HG03442 (cell line): ENCODE measurements at regions not wholly inside any gene's neighbourhood (a gene's known extent, or its start where the extent isn't known, plus 50 kb on each side); places are given as distances from the start of the nearest gene placed in this dataset.
"Not testable (repeated sequence)": the region's sequence is repeated elsewhere in the genome, so short reads cannot be mapped to it uniquely, and the experiment has no call there.

Source experiments
- ATAC-seq: cut with Tn5 transposase; IDR thresholded peaks from one replicate; pipeline ENCODE4 v1.9.1; 2021; ENCODE audit warnings: mild to moderate bottlenecking, moderate library complexity; ENCODE audit not compliant: unreplicated experiment

- ATAC-seq: no peak
Observed at GRCh38 chrX:45622042-45622423, 421.4 kb upstream of the DIPK2B start.

- ATAC-seq: no peak
Observed at GRCh38 chrX:45621376-45622041, 420.8 kb upstream of the DIPK2B start.

GRCh38 chrX:45619290-45619689 lies 418.6 kb upstream of the DIPK2B start:
- no peak for ATAC-seq

- ATAC-seq: not testable (repeated sequence)
Observed at GRCh38 chrX:45615591-45615990, 414.9 kb upstream of the DIPK2B start.

GRCh38 chrX:45614853-45615252 lies 414.2 kb upstream of the DIPK2B start:
- no peak for ATAC-seq

GRCh38 chrX:45602151-45602550 lies 401.5 kb upstream of the DIPK2B start:
- ATAC-seq: no peak

GRCh38 chrX:45601052-45601451 lies 400.4 kb upstream of the DIPK2B start:
- ATAC-seq: no peak

- no peak for ATAC-seq
Observed at GRCh38 chrX:45598861-45599260, 398.2 kb upstream of the DIPK2B start.

- no peak for ATAC-seq
Observed at GRCh38 chrX:45596188-45596808, 395.6 kb upstream of the DIPK2B start.

GRCh38 chrX:45592101-45592500 lies 391.4 kb upstream of the DIPK2B start:
- ATAC-seq: no peak

- ATAC-seq: no peak
Observed at GRCh38 chrX:45591650-45592049, 391.0 kb upstream of the DIPK2B start.

GRCh38 chrX:45584717-45585116 lies 384.0 kb upstream of the DIPK2B start:
- no peak for ATAC-seq

- no peak for ATAC-seq
Observed at GRCh38 chrX:45577361-45577760, 376.7 kb upstream of the DIPK2B start.

GRCh38 chrX:45571453-45571852 lies 370.8 kb upstream of the DIPK2B start:
- no peak for ATAC-seq

GRCh38 chrX:45566456-45566855 lies 365.8 kb upstream of the DIPK2B start:
- ATAC-seq: no peak

GRCh38 chrX:45557387-45557786 lies 356.7 kb upstream of the DIPK2B start:
- ATAC-seq: no peak

- ATAC-seq: no peak
Observed at GRCh38 chrX:45554736-45555135, 354.1 kb upstream of the DIPK2B start.

- ATAC-seq: no peak
Observed at GRCh38 chrX:45553417-45553816, 352.7 kb upstream of the DIPK2B start.

- ATAC-seq: not testable (repeated sequence)
Observed at GRCh38 chrX:45546697-45547096, 346.0 kb upstream of the DIPK2B start.

GRCh38 chrX:45540181-45540580 lies 339.5 kb upstream of the DIPK2B start:
- ATAC-seq: no peak

GRCh38 chrX:45537936-45538335 lies 337.3 kb upstream of the DIPK2B start:
- ATAC-seq: no peak

- ATAC-seq: no peak
Observed at GRCh38 chrX:45527834-45528233, 327.2 kb upstream of the DIPK2B start.

- ATAC-seq: no peak
Observed at GRCh38 chrX:45524805-45525204, 324.1 kb upstream of the DIPK2B start.
